CD4-positive, alpha-beta T cell treated with Interleukin-4 for 4 hours (primary cell): ENCODE measurements at regions not wholly inside any gene's neighbourhood (a gene's known extent, or its start where the extent isn't known, plus 50 kb on each side); places are given as distances from the start of the nearest gene placed in this dataset.
"Not testable (repeated sequence)": the region's sequence is repeated elsewhere in the genome, so short reads cannot be mapped to it uniquely, and the experiment has no call there.

ENCODE experiments used
- DNase-seq: peaks from one replicate; pipeline ENCODE4 v3.0.0-alpha.2; 2020

DNA sequence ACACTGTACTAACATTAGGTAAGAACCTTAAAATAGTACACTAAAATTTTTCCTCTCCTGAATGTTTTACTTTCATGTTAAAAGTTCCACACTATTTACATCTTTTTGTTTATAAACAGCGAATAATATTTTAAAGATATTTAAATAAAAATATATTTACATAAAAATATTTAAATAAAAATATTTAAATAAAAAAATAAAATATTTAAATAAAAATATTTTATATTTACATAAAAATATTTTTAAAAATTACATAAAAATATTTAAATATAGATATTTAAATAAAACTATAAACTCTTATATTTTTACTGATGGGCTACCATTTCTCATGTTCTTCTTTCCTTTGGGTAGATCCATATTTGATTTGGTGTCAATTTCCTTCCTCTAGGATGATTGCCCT, 619.0 kb downstream of the ANKRD7 start:
- no peak for DNase-seq

DNA sequence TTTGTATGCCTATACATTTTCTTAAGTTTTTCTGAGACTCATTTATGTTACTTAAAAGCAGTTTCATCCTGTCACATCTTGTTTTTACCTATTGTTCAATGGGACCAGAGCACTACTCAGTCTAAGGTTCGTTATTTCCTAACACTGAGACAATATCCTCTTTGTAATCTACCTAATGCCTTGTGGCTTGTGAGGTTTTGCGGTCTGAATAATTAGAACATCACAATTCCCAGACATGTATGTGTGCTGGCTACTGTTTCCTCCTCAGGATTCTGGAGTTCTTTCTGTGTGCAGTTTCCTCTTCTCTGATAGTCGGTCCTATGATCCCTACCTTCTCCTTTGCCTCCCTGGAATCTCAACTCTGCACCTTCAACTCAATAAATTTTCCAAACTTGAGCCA, 620.2 kb downstream of the ANKRD7 start:
- no peak for DNase-seq

DNA sequence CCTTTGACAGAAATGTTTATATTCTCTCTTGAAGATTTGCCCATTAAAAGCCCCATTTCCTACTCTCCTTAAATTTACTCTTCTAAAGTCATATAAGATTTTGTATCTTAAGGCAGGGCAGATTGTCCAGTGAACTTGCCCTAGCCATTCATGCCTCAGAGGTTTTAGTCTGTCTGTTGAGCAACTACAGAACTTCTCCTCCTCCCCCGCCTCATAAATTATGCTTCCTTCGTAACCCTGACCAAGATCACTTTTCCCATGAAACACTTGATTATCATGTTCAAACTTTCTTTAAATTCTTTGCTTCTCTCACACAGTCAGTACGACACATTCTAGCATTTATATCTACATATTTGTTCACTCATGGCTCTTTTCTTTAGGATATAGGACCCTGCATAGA, 621.3 kb downstream of the ANKRD7 start:
- DNase-seq, result no peak

DNA sequence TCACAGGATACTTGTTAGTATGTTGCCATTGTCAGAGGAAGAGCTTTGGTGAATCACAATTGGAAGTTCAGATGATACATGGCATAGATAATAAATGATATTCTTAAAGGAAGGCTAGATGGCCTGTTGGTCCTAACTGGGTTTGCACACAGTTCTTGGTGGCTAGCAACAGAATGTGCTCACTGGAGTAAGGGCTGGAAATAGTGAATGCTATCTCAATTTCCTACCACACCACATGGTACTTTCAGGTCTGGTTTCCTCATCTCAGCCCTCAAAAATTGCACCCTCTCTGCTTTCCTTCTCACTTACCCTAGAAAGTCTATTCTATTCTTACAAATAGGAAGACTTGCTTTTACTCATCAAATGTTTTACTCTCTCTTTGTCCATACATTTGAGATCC, 622.5 kb downstream of the ANKRD7 start:
- DNase-seq, result no peak

DNA sequence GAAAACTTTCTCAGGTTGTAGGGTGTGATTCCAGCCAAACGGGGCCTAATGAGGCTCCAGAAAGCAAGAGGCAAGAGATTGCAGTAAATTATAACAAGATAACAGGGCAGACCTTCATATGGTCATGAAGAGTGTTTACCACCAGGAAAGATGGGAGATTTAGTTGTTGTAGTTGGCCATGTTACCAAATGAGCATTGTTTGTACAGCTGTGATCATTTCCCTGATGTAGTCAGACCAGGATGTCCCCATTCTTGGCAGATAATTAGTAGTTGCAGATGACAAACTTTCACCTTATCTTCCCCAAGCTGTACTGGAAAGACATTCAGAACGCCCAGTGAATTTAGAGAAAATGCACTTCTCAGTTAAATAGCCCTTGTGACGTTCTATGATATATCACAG, 630.8 kb downstream of the ANKRD7 start:
- DNase-seq, result no peak

DNA sequence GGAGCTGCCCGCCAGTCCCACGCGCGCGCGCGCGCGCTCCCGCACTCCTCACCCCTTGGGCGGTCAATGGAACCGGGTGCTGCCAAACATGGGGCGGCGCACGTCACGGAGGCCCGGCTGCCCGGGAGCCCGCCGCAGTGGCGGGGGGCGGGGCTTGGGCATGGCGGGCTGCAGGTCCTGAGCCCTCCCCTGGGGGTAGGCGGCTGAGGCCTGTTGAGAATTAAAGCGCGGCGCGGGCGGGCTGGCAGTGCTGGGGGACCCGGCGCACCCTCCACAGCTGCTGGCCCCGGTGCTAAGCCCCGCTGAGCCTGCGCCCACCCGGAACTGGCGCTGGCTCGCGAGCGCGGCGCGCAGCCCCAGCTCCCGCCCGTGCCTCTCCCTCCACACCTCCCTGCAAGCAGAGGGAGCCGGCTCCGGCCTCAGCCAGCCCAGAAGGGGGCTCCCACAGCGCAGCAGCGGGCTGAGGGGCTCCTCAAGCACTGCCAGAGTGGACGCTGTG, 634.2 kb downstream of the ANKRD7 start:
- no peak for DNase-seq

DNA sequence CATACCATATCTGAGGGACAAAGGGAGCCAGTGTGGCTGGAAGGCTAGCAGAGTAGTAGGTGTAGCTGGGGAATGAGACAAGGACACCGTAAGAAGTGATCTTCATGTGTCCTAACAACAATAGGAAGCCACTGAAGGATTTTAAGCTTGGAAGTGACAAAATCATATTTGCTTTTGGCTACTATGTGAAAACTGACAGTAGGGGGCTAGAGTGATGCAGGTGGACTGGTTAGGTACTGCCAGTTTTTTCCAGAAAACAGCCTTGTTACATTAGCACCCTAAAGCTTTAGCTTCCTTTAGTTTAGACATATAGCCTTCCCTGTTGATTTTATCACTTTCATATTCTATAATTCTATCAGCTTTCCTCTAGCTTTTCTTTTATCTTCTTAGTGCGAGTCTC, 637.1 kb downstream of the ANKRD7 start:
- no peak for DNase-seq

DNA sequence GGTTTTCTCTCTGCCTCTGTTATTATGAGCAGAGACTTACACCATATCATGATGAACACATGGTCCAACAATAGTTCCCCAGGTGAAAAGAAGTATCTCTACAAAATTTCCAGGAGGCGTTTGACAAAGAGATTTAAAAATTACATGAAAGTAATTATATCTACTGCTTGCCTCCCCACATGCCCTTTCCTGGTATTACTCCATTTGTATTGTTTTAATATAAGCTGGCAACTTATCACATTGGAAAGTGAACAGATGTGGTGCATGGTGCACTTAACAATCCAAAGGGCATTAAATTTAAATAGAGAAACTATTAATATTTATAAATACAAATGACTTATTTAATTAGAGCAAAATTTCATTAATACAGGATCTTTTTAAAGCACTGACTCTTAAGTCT, 638.2 kb downstream of the ANKRD7 start:
- DNase-seq, result no peak

DNA sequence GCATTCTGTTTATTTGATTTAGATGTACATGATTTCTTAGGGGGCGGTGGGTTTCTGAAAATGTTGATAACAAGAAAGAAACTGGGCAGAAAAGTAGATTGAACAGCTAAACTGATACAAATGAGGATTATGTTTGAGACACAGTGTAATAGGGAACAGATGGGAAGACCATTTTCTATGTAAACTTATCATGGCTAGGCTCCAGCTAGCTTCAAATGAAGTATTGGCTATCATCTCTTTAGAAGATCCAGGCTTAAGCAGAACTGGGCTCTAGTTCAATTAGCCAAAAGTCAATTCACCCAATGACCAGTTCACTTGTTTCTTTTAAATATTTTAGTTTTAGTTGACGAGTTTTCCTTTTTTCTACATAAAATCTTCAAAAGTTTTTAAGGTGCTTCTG, 639.5 kb downstream of the ANKRD7 start:
- no peak for DNase-seq

DNA sequence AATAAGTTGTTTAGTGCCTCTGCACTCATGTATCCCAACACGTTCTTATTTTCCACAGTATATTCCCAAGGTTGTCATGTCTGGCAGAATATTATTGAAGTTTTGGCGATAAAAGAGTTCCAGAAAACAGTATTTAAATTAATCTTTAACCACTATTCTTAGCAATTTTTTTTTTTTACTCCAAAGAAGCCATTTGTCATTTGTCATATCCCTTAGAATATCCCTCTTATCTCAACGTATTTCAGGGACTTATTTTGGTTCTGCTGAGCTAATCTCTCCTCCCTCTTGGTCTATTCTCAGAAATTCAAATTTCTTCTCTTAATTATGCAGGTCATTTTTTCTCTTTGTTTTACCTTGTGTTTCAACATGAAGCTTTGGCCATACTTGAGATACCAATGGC, 643.4 kb downstream of the ANKRD7 start:
- DNase-seq, result no peak

DNA sequence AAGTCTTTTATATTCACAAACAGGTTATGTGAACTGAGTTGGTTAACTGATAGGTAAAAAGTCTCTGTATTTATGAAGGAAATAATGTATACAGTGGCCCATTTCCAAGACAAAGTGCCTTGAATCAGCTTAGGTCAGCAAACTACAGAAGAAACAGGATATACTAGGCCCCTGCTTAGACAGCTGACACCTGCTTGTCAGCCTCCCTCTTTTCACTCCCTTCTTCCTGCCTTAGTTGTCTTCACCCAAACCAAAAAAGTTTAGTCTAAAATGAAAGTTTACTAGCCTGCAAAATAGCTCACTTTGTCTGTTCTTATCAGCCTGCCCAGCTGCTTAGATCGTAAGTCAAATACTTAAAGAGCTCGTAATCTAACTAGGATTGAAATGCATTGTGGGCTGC, 644.6 kb downstream of the ANKRD7 start:
- DNase-seq, result not testable (repeated sequence)

DNA sequence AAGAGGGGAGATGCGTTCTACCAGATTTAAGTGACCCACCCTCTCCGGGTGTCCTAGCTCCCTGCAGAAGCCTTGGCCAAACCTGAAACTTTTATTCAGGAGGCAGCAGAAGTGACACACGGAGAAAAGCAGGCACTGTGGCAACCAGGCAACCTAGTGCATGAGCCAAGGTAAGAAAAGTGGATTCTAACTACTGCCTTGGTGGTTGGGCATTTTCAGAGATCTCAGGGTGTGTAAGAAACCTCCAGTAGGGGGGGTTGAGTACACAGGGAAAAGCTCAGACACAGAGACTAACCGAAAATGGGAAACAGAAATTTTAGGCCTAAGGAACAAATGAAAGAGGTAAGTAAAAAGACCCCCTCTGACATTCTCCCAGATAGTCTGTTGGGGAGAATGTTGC, 645.7 kb downstream of the ANKRD7 start:
- no peak for DNase-seq

DNA sequence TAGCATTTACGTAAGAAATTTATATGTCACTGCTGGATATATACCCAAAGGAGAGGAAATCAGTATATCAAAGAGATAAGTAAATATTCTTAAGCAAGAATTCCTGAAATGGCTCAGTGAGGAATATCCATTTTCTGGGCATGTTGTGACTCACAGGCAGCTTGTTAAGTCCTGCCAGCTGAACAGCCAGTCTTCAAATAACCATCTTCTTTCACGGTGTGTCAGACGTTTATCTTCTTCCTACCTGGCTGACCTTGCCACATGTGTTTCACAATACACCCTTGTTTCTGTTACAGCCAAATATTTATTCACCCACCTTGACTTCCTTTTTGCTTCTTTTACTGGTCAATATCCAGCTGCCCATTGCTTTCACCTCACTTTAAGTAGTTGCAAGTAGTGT, 648.1 kb downstream of the ANKRD7 start:
- DNase-seq, result no peak

DNA sequence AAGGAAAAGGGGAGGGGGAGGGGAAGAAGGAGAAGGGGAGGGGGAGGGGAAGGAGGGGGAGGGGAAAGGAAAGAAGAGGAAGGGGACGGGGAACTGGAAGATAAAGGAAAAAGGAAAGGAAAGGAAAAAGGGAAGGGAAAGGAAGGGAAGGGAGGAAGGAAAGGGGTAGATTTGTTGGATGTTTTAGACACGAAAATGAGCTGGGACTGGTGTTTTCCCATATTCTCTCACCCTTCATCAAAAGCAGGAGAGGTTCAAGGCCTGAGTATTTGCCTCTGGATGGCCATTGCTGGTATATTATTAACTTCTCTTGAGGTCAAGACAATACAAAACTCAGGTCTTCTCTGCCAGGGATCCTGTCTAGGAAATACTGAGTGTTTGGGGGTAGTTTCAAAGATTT, 652.7 kb downstream of the ANKRD7 start:
- DNase-seq, result no peak

DNA sequence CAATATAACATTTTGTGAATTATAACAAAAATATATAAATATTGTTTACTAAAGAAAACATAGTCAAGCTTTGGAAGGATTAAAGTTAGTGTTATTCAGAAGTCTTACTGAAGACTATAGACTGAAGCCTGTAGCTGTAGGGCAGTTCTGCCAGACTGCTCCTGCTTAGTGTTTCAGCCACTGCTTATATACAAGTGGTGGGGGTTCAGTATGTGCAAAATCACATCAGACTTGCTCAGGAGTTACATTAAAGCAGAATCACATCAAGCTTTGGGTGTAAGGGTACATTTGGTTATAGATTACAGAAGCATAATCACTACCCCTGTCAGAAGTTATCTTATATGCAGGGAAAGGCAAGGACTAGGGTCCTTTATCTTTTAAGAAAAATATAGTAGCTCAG, 653.8 kb downstream of the ANKRD7 start:
- no peak for DNase-seq

DNA sequence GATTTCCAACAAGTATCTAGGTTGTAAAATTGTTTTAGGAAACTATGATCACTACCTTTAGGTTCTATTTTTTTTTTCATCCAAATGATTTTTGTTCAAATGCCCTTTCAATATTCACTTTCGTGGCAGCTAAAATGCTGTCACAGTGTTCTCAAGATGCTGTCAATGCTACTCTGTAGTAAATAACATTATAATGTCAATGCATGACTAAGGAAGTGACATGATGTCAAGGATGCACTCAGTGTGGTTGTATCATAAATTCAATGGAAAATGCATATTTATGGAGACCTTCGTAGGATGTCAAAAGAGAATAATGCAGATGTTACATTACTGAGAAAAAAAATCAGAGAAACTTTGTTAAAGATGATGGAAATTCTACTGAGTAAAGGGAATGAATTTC, 673.8 kb downstream of the ANKRD7 start:
- DNase-seq, result no peak

DNA sequence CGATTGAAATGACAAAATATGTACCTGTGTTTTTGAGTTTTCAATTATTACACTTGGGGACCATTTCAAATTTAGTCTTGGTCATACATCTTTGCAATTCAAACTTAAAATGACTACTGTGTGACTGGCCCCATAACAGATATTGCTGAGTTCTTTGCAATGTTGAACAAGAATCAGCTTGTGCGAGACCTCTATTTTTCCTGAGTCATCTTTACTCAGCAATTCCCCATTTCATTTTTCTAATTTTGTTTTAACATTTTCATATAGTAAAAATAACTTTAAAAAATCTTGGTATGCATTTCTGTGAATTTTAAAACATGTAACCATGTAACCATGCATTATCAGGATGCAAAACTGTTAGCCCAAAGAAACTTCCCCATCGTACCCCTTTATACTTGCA, 678.1 kb downstream of the ANKRD7 start:
- DNase-seq, result no peak

DNA sequence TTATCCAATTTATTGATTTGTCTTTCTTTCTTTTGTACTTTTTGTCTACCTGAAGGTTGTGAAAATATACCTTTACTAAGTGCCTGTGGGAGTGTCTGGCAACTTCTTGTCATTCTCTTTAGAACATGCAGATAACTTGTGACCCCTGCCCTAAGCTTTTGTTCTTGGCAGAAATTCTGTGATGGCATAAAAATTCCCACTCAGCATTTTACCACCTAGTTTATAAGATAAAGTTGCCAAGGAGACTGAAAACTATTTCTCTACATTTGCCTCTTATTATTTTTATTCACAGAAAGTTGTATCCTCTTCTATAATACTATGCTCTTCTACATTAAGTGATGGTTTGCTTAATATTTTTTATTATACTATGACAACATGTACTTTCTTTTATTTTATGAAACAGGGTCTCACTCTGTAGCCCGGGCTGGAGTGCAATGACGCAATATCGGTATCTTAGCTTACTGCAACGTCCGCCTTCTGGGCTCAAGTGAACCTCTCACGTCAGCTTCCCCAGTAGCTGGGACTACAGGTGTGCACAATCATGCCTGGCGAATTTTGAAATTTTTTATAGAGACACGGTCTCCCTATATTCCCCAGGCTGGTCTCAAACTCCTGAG, 683.5 kb downstream of the ANKRD7 start:
- DNase-seq, result no peak

DNA sequence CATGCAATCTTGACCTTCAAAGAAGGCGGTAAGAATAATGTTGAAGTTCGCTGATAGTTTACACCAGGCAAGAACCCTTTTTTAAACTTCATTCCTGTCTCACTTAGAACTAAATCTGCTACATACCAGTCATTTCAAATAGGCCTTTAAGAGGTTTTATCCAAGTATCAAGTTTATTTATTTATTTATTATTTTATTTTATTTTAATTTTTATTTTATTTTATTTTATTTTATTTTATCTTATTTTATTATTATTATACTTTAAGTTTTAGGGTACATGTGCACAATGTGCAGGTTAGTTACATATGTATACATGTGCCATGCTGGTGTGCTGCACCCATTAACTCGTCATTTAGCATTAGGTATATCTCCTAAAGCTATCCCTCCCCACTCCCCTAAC, 691.6 kb downstream of the ANKRD7 start:
- DNase-seq, result not testable (repeated sequence)

DNA sequence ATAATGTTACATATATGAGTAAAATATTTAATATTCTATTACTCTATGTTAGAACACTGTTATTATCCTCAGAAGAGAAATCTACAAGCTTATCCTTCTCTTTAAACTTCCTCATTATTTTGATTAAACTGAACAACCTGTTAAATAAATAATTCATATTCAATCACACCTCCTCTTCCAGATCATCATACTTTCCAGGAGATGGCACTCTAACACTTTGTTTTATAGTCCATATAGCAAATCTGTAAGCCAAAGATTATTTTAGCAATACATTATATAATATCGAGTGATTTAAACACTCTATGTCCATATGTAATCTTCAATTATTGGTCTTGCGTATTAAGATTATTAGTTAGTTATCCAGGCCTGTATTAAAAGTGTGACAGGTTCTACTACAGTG, 694.1 kb downstream of the ANKRD7 start:
- no peak for DNase-seq

DNA sequence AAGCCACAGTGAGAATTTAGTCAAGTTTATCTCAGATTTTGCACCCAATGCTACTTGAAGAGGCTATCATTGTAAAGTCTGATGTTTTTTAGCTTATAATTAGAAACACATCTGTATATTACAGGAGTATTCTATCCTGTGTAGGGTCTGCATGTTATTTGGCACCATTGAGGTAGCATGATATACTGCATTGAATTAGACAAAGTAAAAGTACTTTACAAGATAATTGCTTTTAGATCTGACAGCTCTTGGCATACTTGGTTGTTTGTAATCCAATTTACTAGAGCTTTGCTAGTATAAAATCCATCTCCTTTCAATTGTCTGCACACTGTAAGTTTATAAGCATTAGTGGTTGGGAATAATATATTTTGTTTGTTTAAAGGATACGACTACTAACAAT, 714.3 kb downstream of the ANKRD7 start:
- DNase-seq, result no peak

DNA sequence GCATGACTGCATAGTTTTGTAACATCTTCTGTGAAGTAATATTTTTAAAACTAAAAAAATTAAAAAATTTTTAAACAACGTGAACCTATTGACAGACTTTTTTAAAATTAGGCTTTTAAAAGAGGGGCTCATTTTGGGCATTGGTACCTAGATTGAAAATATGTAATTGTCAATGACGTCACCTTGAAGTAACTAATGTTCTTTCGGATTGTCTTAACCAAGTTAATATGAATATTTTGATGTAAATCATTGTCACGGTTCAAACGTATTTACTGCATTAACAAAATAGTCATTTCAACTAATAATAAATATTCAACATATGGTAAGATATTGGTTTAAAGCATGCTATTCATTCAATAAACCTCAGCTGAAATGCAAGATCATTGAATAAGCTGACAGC, 719.8 kb downstream of the ANKRD7 start:
- no peak for DNase-seq

DNA sequence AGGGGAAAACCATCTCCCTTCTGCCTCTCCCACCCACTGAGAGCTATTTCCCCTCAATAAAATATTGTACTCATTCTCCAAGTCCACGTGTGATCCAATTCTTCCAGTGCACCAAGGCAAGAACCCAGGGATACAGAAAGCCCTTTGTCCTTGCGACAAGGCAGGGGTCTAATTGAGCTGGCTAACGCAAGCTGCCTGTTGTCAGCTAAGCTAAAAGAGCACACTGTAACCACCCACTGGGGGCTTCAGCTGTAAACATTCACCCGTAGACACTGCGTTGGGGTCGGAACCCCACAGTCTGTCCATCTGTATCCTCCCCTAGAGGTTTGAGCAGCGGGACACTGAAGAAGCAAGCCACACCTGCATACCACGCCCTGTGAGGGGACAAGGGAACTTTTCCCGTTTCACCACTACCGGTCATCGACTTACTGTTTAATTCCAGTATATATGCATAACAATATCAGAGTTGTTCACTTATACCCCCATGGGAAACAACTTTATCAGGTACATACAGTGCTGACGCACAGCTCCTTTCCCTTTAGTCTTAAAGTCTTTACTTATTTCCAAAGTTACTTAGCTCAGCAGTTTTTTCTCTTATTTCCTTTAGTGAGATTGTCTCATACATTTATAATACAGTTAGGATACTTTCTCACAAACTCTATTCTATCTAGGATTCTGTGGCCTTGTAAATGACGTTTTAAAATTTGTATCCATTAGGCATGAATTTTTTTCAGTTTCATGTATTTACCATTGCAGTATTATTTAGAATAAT, 721.6 kb downstream of the ANKRD7 start:
- DNase-seq, result no peak

DNA sequence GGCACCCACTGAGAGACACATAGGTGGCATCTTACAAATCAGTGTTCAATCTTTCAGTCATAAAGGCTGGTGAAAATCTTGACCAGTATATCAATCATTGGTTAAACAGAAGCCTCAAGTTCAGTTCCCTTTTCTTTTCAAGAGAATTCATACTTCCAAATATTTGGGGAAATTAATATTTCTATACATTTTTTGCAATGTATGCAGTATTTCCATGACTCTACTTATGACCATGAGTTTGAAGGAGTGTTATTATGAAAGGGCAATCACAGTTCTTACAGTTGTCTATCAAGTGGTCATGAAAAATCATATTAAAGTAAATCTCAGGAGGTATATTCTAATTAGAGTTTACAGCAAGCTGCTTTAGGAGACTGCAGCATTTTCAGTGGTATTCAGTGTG, 724.0 kb downstream of the ANKRD7 start:
- DNase-seq, result no peak

DNA sequence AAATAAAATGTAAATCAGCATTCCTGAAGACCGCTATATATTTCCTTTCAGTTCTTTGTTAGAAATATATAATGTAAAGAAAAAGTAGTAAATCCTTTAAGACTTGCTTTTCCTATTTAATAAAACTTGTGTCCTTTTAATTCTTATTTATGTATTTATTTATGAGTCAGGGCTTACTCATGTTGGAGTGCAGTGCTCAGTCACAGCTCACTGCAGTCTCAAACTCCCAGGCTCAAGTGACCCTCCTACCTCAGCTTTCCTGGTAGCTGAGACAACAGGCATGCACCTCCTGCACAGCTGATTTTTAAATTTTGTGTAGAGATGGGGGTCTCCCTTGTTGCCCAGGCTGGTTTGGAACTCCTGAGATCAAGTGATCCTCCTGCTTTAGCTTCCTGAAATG, 724.5 kb downstream of the ANKRD7 start:
- no peak for DNase-seq
